Breast epithelium (tissue), 3 donors: ENCODE measurements at regions not wholly inside any gene's neighbourhood (a gene's known extent, or its start where the extent isn't known, plus 50 kb on each side); places are given as distances from the start of the nearest gene placed in this dataset.

Source experiments
- POLR2A ChIP-seq: fragments of 450-650 bp; IDR thresholded peaks from one replicate; pipeline ENCODE4 v1.6.1; 2016; ENCODE audit warnings: antibody characterized with exemption, mild to moderate bottlenecking, moderate library complexity
- POLR2AphosphoS5 ChIP-seq, 3 donors: sonication (generic); formaldehyde crosslinking; IDR thresholded peaks; one replicate each; pipeline ENCODE4 v1.6.1; 2017; ENCODE audit warnings: antibody characterized with exemption in 3 of 3
- TF ChIP-seq, protein P1 (sequence below), 3 donors: fragments of 450-650 bp; IDR thresholded peaks; one replicate each; pipeline ENCODE4 v1.5.1; 2016 to 2017; ENCODE audit warnings: antibody characterized with exemption in 3 of 3, mild to moderate bottlenecking in 3 of 3, moderate library complexity in 3 of 3

- TF ChIP-seq, protein P1, sequence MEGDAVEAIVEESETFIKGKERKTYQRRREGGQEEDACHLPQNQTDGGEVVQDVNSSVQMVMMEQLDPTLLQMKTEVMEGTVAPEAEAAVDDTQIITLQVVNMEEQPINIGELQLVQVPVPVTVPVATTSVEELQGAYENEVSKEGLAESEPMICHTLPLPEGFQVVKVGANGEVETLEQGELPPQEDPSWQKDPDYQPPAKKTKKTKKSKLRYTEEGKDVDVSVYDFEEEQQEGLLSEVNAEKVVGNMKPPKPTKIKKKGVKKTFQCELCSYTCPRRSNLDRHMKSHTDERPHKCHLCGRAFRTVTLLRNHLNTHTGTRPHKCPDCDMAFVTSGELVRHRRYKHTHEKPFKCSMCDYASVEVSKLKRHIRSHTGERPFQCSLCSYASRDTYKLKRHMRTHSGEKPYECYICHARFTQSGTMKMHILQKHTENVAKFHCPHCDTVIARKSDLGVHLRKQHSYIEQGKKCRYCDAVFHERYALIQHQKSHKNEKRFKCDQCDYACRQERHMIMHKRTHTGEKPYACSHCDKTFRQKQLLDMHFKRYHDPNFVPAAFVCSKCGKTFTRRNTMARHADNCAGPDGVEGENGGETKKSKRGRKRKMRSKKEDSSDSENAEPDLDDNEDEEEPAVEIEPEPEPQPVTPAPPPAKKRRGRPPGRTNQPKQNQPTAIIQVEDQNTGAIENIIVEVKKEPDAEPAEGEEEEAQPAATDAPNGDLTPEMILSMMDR (IDR thresholded peaks at IDR 0.05), result no peak
- TF ChIP-seq POLR2AphosphoS5 (IDR thresholded peaks at IDR 0.05), result no peak
- TF ChIP-seq POLR2A, result no peak
Observed at GRCh38 chr4:13701937-13702446, 74.5 kb upstream of the BOD1L1 start.
